ENCODE measurements at regions not wholly inside any gene's neighbourhood (a gene's known extent, or its start where the extent isn't known, plus 50 kb on each side); places are given as distances from the start of the nearest gene placed in this dataset.

GRCh38 chr6:119915971-119916370 is 566.4 kb upstream of the MAN1A1 start:
- no peak overlapping the region for H2BK15ac ChIP-seq (ENCODE audit: low read depth, low read length)
- POLR2A ChIA-PET (ENCODE audit: unreplicated experiment) = no interaction called here
- H2AK5ac ChIP-seq (ENCODE audit: low read depth, low read length) = no peak overlapping the region
- intact Hi-C loops (cut with micrococcal nuclease) = no loop called here
- no peak overlapping the region for H3K14ac ChIP-seq (replicated peaks; ENCODE audit: low read depth, low read length)
- H3K4ac ChIP-seq (ENCODE audit: low read depth, low read length) = no peak overlapping the region
- no peak overlapping the region for H4K91ac ChIP-seq (ENCODE audit: insufficient read depth, low read depth, low read length)
- no peak overlapping the region for H3K23ac ChIP-seq (ENCODE audit: low read depth, low read length)
- no peaks in the 10 kb centered on the region for H4K20me1 ChIP-seq (ENCODE audit: insufficient read depth, low read length)
- no peak overlapping the region for H3K9ac ChIP-seq (ENCODE audit: low read depth, low read length)
- WGBS, 2 experiments (ENCODE audit: extremely low coverage in 2 of 2, insufficient read length in 1 of 2) = no CpG with 5 or more reads among the region's 2 CpGs
- no peak overlapping the region for H2BK5ac ChIP-seq (ENCODE audit: low read depth, low read length, poor library complexity, severe bottlenecking)
- H3K27me3 ChIP-seq (ENCODE audit: control insufficient read depth, insufficient read depth, low read length) = no peaks in the 10 kb centered on the region
- H2AFZ ChIP-seq (replicated peaks; ENCODE audit: low read length, poor library complexity) = no peak overlapping the region
- H3K4me2 ChIP-seq (ENCODE audit: low read depth, low read length) = no peak overlapping the region
- no peak overlapping the region for H3K56ac ChIP-seq (ENCODE audit: extremely low read depth, insufficient read depth, low read length)
- DNase-seq (no peak), ATAC-seq (ENCODE audit: low read depth) (no peak)
- H3K4me3 ChIP-seq (ENCODE audit: insufficient read depth, low read depth, low read length) = no peak overlapping the region
- no peak overlapping the region for H4K5ac ChIP-seq (ENCODE audit: low read depth, low read length)
- H3K18ac ChIP-seq (ENCODE audit: low read depth, low read length) = no peak overlapping the region
- no peak overlapping the region for H4K8ac ChIP-seq (ENCODE audit: low read depth in 2 of 2, low read length in 2 of 2)
- H2BK120ac ChIP-seq (ENCODE audit: low read depth, low read length) = no peak overlapping the region
- H3K9me3 ChIP-seq (ENCODE audit: control insufficient read depth, insufficient read depth, low read length) = no peaks in the 10 kb centered on the region
- CTCF ChIA-PET = no interaction called here
- H3K4me1 ChIP-seq (ENCODE audit: control insufficient read depth, insufficient read depth, low read length) = no peaks in the 10 kb centered on the region
- TF ChIP-seq SMC3 (IDR thresholded peaks at IDR 0.05; ENCODE audit: low read depth, low read length) (no peak), BHLHE40 (IDR thresholded peaks at IDR 0.05; ENCODE audit: low read depth, low read length) (no peak), MXI1 (IDR thresholded peaks at IDR 0.05; ENCODE audit: borderline replicate concordance, low read depth, low read length) (no peak), RCOR1 (IDR thresholded peaks at IDR 0.05; ENCODE audit: insufficient replicate concordance, low read length) (no peak), CEBPB (IDR thresholded peaks at IDR 0.05; ENCODE audit: low read depth, low read length) (no peak), USF2 (IDR thresholded peaks at IDR 0.05; ENCODE audit: low read depth, low read length) (no peak), CTCF (conservative IDR thresholded peaks at IDR 0.05; ENCODE audit: low read depth, low read length) (no peak), RFX5 (IDR thresholded peaks at IDR 0.05; ENCODE audit: low read depth, low read length) (no peak), POLR2A (IDR thresholded peaks at IDR 0.05; ENCODE audit: low read depth, low read length) (no peak), MAFK (IDR thresholded peaks at IDR 0.05; ENCODE audit: low read depth, low read length) (no peak), MAZ (IDR thresholded peaks at IDR 0.05; ENCODE audit: borderline replicate concordance, low read depth, low read length) (no peak), NFE2L2 (IDR thresholded peaks at IDR 0.05; ENCODE audit: low read depth, low read length) (no peak), ELK1 (IDR thresholded peaks at IDR 0.05; ENCODE audit: borderline replicate concordance, low read depth, low read length) (no peak), CHD1 (IDR thresholded peaks at IDR 0.05; ENCODE audit: low read depth, low read length) (no peak)
- H3K79me1 ChIP-seq (ENCODE audit: low read depth in 1 of 2, low read length in 2 of 2) = no peaks in the 10 kb centered on the region
- no peak overlapping the region for H3K27ac ChIP-seq (ENCODE audit: insufficient read depth, low read length)
- H2AK9ac ChIP-seq (replicated peaks; ENCODE audit: low read depth, low read length, poor library complexity) = no peak overlapping the region
- no TSS peak for BruUV-seq (replicated peaks)
- no peaks in the 10 kb centered on the region for H3K9me1 ChIP-seq (ENCODE audit: insufficient read depth, low read length)
- no peaks in the 10 kb centered on the region for H3K36me3 ChIP-seq (ENCODE audit: control insufficient read depth, insufficient read depth, low read length)
- H2BK20ac ChIP-seq (ENCODE audit: low read depth, low read length) = no peak overlapping the region
- in situ Hi-C loops (cut with MboI; ENCODE audit: low sequenced_read_pairs) = no loop called here
- dilution Hi-C loops (cut with HindIII; ENCODE audit: low sequenced_read_pairs, unreplicated experiment) = no loop called here

Data from IMR-90 (cell line).